ENCODE measurements at regions not wholly inside any gene's neighbourhood (a gene's known extent, or its start where the extent isn't known, plus 50 kb on each side); places are given as distances from the start of the nearest gene placed in this dataset.

GRCh38 chr5:58018016-58018415, 441.9 kb downstream of the PLK2 start:
- TF ChIP-seq, protein P1, sequence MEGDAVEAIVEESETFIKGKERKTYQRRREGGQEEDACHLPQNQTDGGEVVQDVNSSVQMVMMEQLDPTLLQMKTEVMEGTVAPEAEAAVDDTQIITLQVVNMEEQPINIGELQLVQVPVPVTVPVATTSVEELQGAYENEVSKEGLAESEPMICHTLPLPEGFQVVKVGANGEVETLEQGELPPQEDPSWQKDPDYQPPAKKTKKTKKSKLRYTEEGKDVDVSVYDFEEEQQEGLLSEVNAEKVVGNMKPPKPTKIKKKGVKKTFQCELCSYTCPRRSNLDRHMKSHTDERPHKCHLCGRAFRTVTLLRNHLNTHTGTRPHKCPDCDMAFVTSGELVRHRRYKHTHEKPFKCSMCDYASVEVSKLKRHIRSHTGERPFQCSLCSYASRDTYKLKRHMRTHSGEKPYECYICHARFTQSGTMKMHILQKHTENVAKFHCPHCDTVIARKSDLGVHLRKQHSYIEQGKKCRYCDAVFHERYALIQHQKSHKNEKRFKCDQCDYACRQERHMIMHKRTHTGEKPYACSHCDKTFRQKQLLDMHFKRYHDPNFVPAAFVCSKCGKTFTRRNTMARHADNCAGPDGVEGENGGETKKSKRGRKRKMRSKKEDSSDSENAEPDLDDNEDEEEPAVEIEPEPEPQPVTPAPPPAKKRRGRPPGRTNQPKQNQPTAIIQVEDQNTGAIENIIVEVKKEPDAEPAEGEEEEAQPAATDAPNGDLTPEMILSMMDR (IDR thresholded peaks at IDR 0.05; ENCODE audit: unreplicated experiment) = no peak

DNA sequence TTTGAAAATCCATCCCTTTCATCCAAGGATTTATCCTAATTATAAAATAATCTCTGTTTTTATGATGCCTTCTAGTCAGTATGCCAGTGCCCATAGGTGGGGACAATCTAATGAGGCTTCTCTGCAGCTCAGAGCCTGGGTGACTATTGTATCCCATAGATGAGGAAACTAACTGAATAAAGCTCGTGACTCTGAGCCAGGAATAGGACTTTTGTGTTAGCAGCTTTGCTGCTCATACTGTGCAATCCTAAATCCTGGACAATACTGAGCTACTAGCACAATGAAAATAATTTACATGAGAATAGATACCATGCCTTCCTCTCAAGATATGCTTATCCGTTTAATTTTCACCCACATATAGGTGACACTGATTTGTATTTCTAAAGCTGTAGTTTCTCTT, 443.0 kb downstream of the PLK2 start:
- H3K9me3 Mint-ChIP-seq (ENCODE audit: low read depth, unreplicated experiment) = no peaks in the 10 kb centered on the region
- no TSS peak for BruUV-seq (replicated peaks)
- no peaks in the 10 kb centered on the region for H3K36me3 Mint-ChIP-seq (ENCODE audit: insufficient read depth, unreplicated experiment)
- no peak for DNase-seq
- intact Hi-C loops (cut with micrococcal nuclease; ENCODE audit: unreplicated experiment) = no loop called here
- CTCF ChIA-PET = no interaction called here
- no peak overlapping the region for H3K4me3 Mint-ChIP-seq (ENCODE audit: low read depth, unreplicated experiment)
- H3K27me3 Mint-ChIP-seq (ENCODE audit: unreplicated experiment) = no peaks in the 10 kb centered on the region
- H3K4me1 Mint-ChIP-seq (ENCODE audit: low read depth, unreplicated experiment) = peaks cover 4% of the 10 kb centered on the region
- TF ChIP-seq, protein P1 (IDR thresholded peaks at IDR 0.05; ENCODE audit: unreplicated experiment) = no peak
- H3K27ac Mint-ChIP-seq (ENCODE audit: unreplicated experiment) = no peak overlapping the region

More at GRCh38 chr5:58018016-58018415, 441.9 kb downstream of the PLK2 start:
- intact Hi-C loops (cut with micrococcal nuclease; ENCODE audit: unreplicated experiment) = no loop called here
- Mint-ChIP-seq H3K27ac (ENCODE audit: unreplicated experiment) (no peak overlapping the region), H3K27me3 (ENCODE audit: unreplicated experiment) (no peaks in the 10 kb centered on the region), H3K4me3 (ENCODE audit: low read depth, unreplicated experiment) (no peak overlapping the region), H3K4me1 (ENCODE audit: low read depth, unreplicated experiment) (peaks cover 12% of the 10 kb centered on the region), H3K36me3 (ENCODE audit: insufficient read depth, unreplicated experiment) (no peaks in the 10 kb centered on the region), H3K9me3 (ENCODE audit: low read depth, unreplicated experiment) (no peaks in the 10 kb centered on the region)
- no peak for DNase-seq
- CTCF ChIA-PET = no interaction called here
- BruUV-seq (replicated peaks) = no TSS peak

GRCh38 chr5:58016358-58016757, 443.5 kb downstream of the PLK2 start:
- CTCF ChIA-PET = no interaction called here
- TF ChIP-seq, protein P1 (IDR thresholded peaks at IDR 0.05; ENCODE audit: unreplicated experiment) = no peak
- Mint-ChIP-seq H3K9me3 (ENCODE audit: low read depth, unreplicated experiment) (no peaks in the 10 kb centered on the region), H3K27me3 (ENCODE audit: unreplicated experiment) (no peaks in the 10 kb centered on the region), H3K4me3 (ENCODE audit: low read depth, unreplicated experiment) (no peak overlapping the region), H3K4me1 (ENCODE audit: low read depth, unreplicated experiment) (no peaks in the 10 kb centered on the region), H3K27ac (ENCODE audit: unreplicated experiment) (no peak overlapping the region), H3K36me3 (ENCODE audit: insufficient read depth, unreplicated experiment) (no peaks in the 10 kb centered on the region)
- no TSS peak for BruUV-seq (replicated peaks)
- intact Hi-C loops (cut with micrococcal nuclease; ENCODE audit: unreplicated experiment) = no loop called here
- no peak for DNase-seq

DNA sequence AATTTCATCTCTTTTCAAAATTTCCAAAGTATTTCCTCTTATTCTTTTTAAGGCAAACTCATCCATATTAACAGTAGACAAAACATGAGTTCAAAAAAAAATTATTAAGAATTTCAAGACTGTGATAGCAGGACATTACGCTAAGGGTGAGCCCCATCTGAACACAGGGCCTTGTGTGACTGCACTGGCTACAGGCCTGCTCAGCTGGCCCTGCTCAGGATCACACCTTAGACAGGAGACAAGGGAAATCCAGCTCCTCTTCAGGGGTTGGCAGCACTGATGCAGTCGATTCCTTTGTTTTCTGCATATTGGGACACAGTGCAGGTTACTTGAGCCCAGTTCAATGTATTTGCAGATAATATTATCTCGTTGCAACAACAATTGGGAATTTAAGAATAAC, 444.7 kb downstream of the PLK2 start:
- DNase-seq = no peak
- intact Hi-C loops (cut with micrococcal nuclease; ENCODE audit: unreplicated experiment) = no loop called here
- no peak overlapping the region for H3K4me3 Mint-ChIP-seq (ENCODE audit: low read depth, unreplicated experiment)
- no peak overlapping the region for H3K27ac Mint-ChIP-seq (ENCODE audit: unreplicated experiment)
- no peaks in the 10 kb centered on the region for H3K9me3 Mint-ChIP-seq (ENCODE audit: low read depth, unreplicated experiment)
- H3K27me3 Mint-ChIP-seq (ENCODE audit: unreplicated experiment) = no peaks in the 10 kb centered on the region
- TF ChIP-seq, protein P1 (IDR thresholded peaks at IDR 0.05; ENCODE audit: unreplicated experiment) = no peak
- no peaks in the 10 kb centered on the region for H3K36me3 Mint-ChIP-seq (ENCODE audit: insufficient read depth, unreplicated experiment)
- no TSS peak for BruUV-seq (replicated peaks)
- CTCF ChIA-PET = interaction anchor here (0.6 kb wide), 1 partner anchor 29 kb away, joined by 3 read pairs; no protein-coding TSS in a partner anchor
- H3K4me1 Mint-ChIP-seq (ENCODE audit: low read depth, unreplicated experiment) = no peaks in the 10 kb centered on the region
